ENCODE measurements at regions not wholly inside any gene's neighbourhood (a gene's known extent, or its start where the extent isn't known, plus 50 kb on each side); places are given as distances from the start of the nearest gene placed in this dataset.

DNA sequence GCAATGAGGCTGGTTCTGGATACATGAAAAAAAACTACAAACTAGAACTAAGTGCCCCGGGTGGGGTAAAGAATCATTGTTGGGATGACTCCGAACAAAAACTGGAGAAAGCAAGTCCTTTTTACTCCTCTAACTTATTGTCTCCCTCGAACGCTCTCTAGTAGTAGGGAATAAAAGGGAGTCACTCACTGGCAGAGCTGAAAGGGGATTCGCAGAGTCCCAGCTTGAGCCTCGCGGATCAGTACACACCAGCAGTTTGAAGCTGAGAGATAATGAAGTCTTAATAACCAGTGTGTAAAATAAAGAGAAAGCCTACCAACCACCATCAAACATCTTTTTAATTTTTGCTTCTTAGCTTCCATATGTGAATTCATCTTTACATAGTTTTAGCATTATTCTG is 521.9 kb upstream of the ARX start (continued):
- TF ChIP-seq CHD7 (IDR thresholded peaks at IDR 0.05; ENCODE audit: insufficient replicate concordance, low read length) (no peak), BACH1 (IDR thresholded peaks at IDR 0.05; ENCODE audit: low read length) (no peak), USF2 (IDR thresholded peaks at IDR 0.05; ENCODE audit: low read length) (no peak), BRCA1 (IDR thresholded peaks at IDR 0.05; ENCODE audit: low read depth, low read length) (no peak), BCL11A (IDR thresholded peaks at IDR 0.05; ENCODE audit: low read depth in 2 of 2, low read length in 2 of 2) (no peak)
